K562 (cell line): ENCODE measurements at regions not wholly inside any gene's neighbourhood (a gene's known extent, or its start where the extent isn't known, plus 50 kb on each side); places are given as distances from the start of the nearest gene placed in this dataset.

Experiments
- ATAC-seq: fragments of 200-7000 bp; cut with Tn5 transposase; 3 replicates; pipeline ENCODE4 v1.9.1; 2020; ENCODE audit warnings: moderate library complexity
- BruUV-seq: library from RNA; stranded (reverse); fragments of 400-500 nt; replicated peaks from 2 replicates; lab custom pipeline; 2021; lab: Mats Ljungman, UMichigan
- CTCF ChIA-PET: fragments of 300-600 bp; formaldehyde crosslinking; extraction: SDS; loops from one replicate; lab custom pipeline; 2021; ENCODE audit warnings: low intra/inter-chr PET ratio; lab: Yijun Ruan, JAX
- POLR2A ChIA-PET: fragments of 300-600, 350-650 bp; sonication (Branson Sonifier 250); formaldehyde crosslinking; extraction: SDS; loops from one replicate; lab custom pipeline; 2021; ENCODE audit warnings: antibody characterized with exemption, inconsistent platforms; lab: Yijun Ruan, JAX
- DNase-seq, 4 experiments: peaks; one replicate each; pipeline versions ENCODE4 v3.0.0 to v3.0.0-alpha.2; 2011 to 2018; ENCODE audit warnings: low spot score in 3 of 4, mixed read lengths in 3 of 4; ENCODE audit errors: extremely low read depth in 1 of 4
- FAIRE-seq: peaks from 2 replicates; lab custom pipeline; 2011; peaks lifted over from hg19 to GRCh38; lab: Jason Lieb, UNC
- H2AFZ ChIP-seq: 2 replicates; pipeline ENCODE4 v1.6.0; 2011; ENCODE audit warnings: low read depth, low read length, control low read depth, inconsistent platforms
- H3K27ac ChIP-seq: fragments of 200-600 bp; 3 replicates; pipeline ENCODE4 v1.8.0; 2011; ENCODE audit warnings: low read depth, mild to moderate bottlenecking, control low read depth, inconsistent platforms, low read length, moderate library complexity, mixed read lengths; ENCODE audit errors: extremely low read depth
- H3K27me3 ChIP-seq, 2 experiments: fragments of 300-600 bp in 1 of 2; 2 replicates in 1 of 2; 3 replicates in 1 of 2; pipeline versions ENCODE4 v1.6.0 to v1.8.0; 2011; ENCODE audit warnings: inconsistent platforms in 2 of 2, low read length in 2 of 2, mild to moderate bottlenecking in 1 of 2, mixed read lengths in 1 of 2, moderate library complexity in 1 of 2; ENCODE audit not compliant: control insufficient read depth in 2 of 2, insufficient read depth in 2 of 2
- H3K36me3 ChIP-seq: fragments of 300-600 bp; 3 replicates; pipeline ENCODE4 v1.8.0; 2011; ENCODE audit warnings: mild to moderate bottlenecking, low read length, inconsistent platforms; ENCODE audit not compliant: control insufficient read depth, insufficient read depth
- H3K4me1 ChIP-seq, 2 experiments: fragments of 200-600 bp in 1 of 2; replicated peaks in 1 of 2; 2 replicates in 1 of 2; 3 replicates in 1 of 2; pipeline versions ENCODE4 v1.5.1 to v1.8.0; 2011; ENCODE audit warnings: inconsistent platforms in 2 of 2, low read length in 2 of 2, mild to moderate bottlenecking in 1 of 2, mixed read lengths in 1 of 2, moderate library complexity in 1 of 2; ENCODE audit not compliant: control insufficient read depth in 2 of 2, insufficient read depth in 2 of 2
- H3K4me2 ChIP-seq: 2 replicates; pipeline ENCODE4 v1.6.1; 2011; ENCODE audit warnings: low read length, control low read depth, inconsistent platforms, mixed read lengths; ENCODE audit not compliant: insufficient read depth
- H3K4me3 ChIP-seq: fragments of 200-600 bp; sonication (generic), shearing (Covaris generic); 2 replicates; pipeline ENCODE4 v1.5.1; 2016; ENCODE audit warnings: control low read depth, inconsistent platforms
- H3K79me2 ChIP-seq: fragments of 200-600 bp; 3 replicates; pipeline ENCODE4 v1.8.0; 2011; ENCODE audit warnings: low read length, inconsistent platforms; ENCODE audit not compliant: control insufficient read depth, insufficient read depth
- H3K9ac ChIP-seq, 2 experiments: 2 replicates each; pipeline versions ENCODE4 v1.6.0 to v1.6.1; 2011; ENCODE audit warnings: low read depth in 2 of 2, low read length in 2 of 2, control low read depth in 1 of 2, inconsistent platforms in 1 of 2, mild to moderate bottlenecking in 1 of 2, mixed read lengths in 1 of 2; ENCODE audit not compliant: insufficient read depth in 1 of 2
- H3K9me1 ChIP-seq: one replicate; pipeline ENCODE4 v1.6.0; 2011; ENCODE audit warnings: inconsistent platforms, mild to moderate bottlenecking, low read length, moderate library complexity; ENCODE audit not compliant: control insufficient read depth, insufficient read depth
- H3K9me3 ChIP-seq: replicated peaks from 2 replicates; pipeline ENCODE4 v1.5.1; 2011; ENCODE audit warnings: low read depth, low read length, inconsistent platforms; ENCODE audit not compliant: control insufficient read depth, insufficient read depth
- H4K20me1 ChIP-seq: replicated peaks from 2 replicates; pipeline ENCODE4 v1.6.1; 2011; ENCODE audit warnings: low read length, inconsistent platforms, mixed read lengths; ENCODE audit not compliant: control insufficient read depth, insufficient read depth
- CSDE1 ChIP-seq, 2 experiments: fragments of 450-650 bp; IDR thresholded peaks; 2 replicates each; pipeline ENCODE4 v1.6.1; 2016; ENCODE audit warnings: mild to moderate bottlenecking in 1 of 2
- POLR2G ChIP-seq: fragments of 200-400 bp; formaldehyde crosslinking; IDR thresholded peaks from 2 replicates; pipeline ENCODE4 v1.6.1; 2017; ENCODE audit warnings: low read depth, mild to moderate bottlenecking, antibody characterized with exemption, low read length, moderate library complexity
- PRMT5 ChIP-seq: sonication (generic); formaldehyde crosslinking; IDR thresholded peaks from 2 replicates; pipeline ENCODE4 v1.5.0; 2020; ENCODE audit warnings: missing genetic modification reagents
- SAFB2 ChIP-seq: fragments of 200-400 bp; formaldehyde crosslinking; IDR thresholded peaks from 2 replicates; pipeline ENCODE4 v1.6.1; 2018; ENCODE audit warnings: borderline replicate concordance, low read length, low read depth, moderate library complexity; ENCODE audit not compliant: severe bottlenecking
- TGIF2 ChIP-seq: sonication (generic); formaldehyde crosslinking; IDR thresholded peaks from 2 replicates; pipeline ENCODE4 v1.8.1; 2022; ENCODE audit warnings: mild to moderate bottlenecking, missing genetic modification reagents, moderate library complexity
- THAP7 ChIP-seq: fragments of 250-450 bp; sonication (Bioruptor Pico); IDR thresholded peaks from 2 replicates; pipeline ENCODE4 v1.5.0; 2021
- ZNF134 ChIP-seq: fragments of 250-450 bp; sonication (Bioruptor Pico); conservative IDR thresholded peaks from 2 replicates; pipeline ENCODE4 v1.4.0; 2020
- WGBS: fragments of 100-300 bp; shearing (Covaris generic); methylation state at CpG from one replicate; pipeline ENCODE4 v1.1.6; 2016; ENCODE audit warnings: low coverage, mixed read lengths; ENCODE audit not compliant: insufficient coverage; ENCODE audit errors: missing lambda C conversion rate; 5-methylcytosine and 5-hydroxymethylcytosine counted together
- in situ Hi-C: fragments of 300-500 bp; cut with MboI; formaldehyde crosslinking; loops from 4 replicates; pipeline ENCODE4 v1.15.0; 2018; ENCODE audit warnings: inconsistent platforms, mixed read lengths
- intact Hi-C: fragments of 100-400 bp; cut with micrococcal nuclease; formaldehyde crosslinking; loops from 2 replicates; pipeline ENCODE4 v1.14.2; 2022
- TF ChIP-seq, protein P1 (sequence below): sonication (generic); IDR thresholded peaks from 2 replicates; pipeline ENCODE4 v1.6.1; 2016

GRCh38 chr4:180794333-180794732 lies 1448.9 kb upstream of the TENM3 start:
- no peak overlapping the region for H3K4me2 ChIP-seq
- H4K20me1 ChIP-seq: no peaks in the 10 kb centered on the region
- no peaks in the 10 kb centered on the region for H3K36me3 ChIP-seq
- CTCF ChIA-PET: no interaction called here
- DNase-seq: no peak
- no peaks in the 10 kb centered on the region for H3K4me1 ChIP-seq
- no peak overlapping the region for H2AFZ ChIP-seq
- no peaks in the 10 kb centered on the region for H3K79me2 ChIP-seq
- no peak for TF ChIP-seq CSDE1 (IDR thresholded peaks at IDR 0.05)
- no peak for TF ChIP-seq PRMT5 (CRISPR knock-in tag)
- TF ChIP-seq, all 486 proteins: peak for 0
- no peak overlapping the region for H3K27ac ChIP-seq
- FAIRE-seq: no peak
- intact Hi-C loops: no loop called here
- POLR2A ChIA-PET: no interaction called here
- no peak overlapping the region for H3K4me3 ChIP-seq
- 0% methylated on average over 2 of the region's 2 CpGs for WGBS
- in situ Hi-C loops: no loop called here
- H3K9me1 ChIP-seq: no peaks in the 10 kb centered on the region
- H3K27me3 ChIP-seq: no peaks in the 10 kb centered on the region
- ATAC-seq: no peak
- no peaks in the 10 kb centered on the region for H3K9me3 ChIP-seq
- no peak overlapping the region for H3K9ac ChIP-seq
- BruUV-seq: no TSS peak

GRCh38 chr4:180798036-180798577 lies 1445.1 kb upstream of the TENM3 start:
- Histone ChIP-seq H3K4me3 (no peak overlapping the region), H2AFZ (no peak overlapping the region), H3K79me2 (no peaks in the 10 kb centered on the region), H4K20me1 (no peaks in the 10 kb centered on the region), H3K27me3 (no peaks in the 10 kb centered on the region), H3K4me1 (no peaks in the 10 kb centered on the region), H3K4me2 (no peak overlapping the region), H3K9me3 (no peaks in the 10 kb centered on the region), H3K36me3 (no peaks in the 10 kb centered on the region), H3K27ac (no peak overlapping the region), H3K9me1 (no peaks in the 10 kb centered on the region), H3K9ac (no peak overlapping the region)
- CTCF ChIA-PET: no interaction called here
- intact Hi-C loops (no loop called here), in situ Hi-C loops (no loop called here)
- 3% methylated on average over 4 of the region's 4 CpGs for WGBS
- no peak for FAIRE-seq
- DNase-seq: no peak
- no peak for ATAC-seq
- POLR2A ChIA-PET: no interaction called here
- no TSS peak for BruUV-seq
- TF ChIP-seq POLR2G: no peak
- TF ChIP-seq ZNF134: no peak
- no peak for TF ChIP-seq SAFB2
- TF ChIP-seq, protein P1, sequence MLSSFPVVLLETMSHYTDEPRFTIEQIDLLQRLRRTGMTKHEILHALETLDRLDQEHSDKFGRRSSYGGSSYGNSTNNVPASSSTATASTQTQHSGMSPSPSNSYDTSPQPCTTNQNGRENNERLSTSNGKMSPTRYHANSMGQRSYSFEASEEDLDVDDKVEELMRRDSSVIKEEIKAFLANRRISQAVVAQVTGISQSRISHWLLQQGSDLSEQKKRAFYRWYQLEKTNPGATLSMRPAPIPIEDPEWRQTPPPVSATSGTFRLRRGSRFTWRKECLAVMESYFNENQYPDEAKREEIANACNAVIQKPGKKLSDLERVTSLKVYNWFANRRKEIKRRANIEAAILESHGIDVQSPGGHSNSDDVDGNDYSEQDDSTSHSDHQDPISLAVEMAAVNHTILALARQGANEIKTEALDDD: no peak
- no peak for TF ChIP-seq TGIF2
- no peak for TF ChIP-seq THAP7 (CRISPR knock-in tag)
